LoVo (cell line): ENCODE measurements at regions not wholly inside any gene's neighbourhood (a gene's known extent, or its start where the extent isn't known, plus 50 kb on each side); places are given as distances from the start of the nearest gene placed in this dataset.

Source experiments
- DNase-seq: peaks from one replicate; pipeline ENCODE4 v3.0.0-alpha.2; 2016; ENCODE audit warnings: low spot score

- DNase-seq: no peak
Observed at GRCh38 chr5:68452286-68452685, 236.7 kb downstream of the PIK3R1 start.

DNA sequence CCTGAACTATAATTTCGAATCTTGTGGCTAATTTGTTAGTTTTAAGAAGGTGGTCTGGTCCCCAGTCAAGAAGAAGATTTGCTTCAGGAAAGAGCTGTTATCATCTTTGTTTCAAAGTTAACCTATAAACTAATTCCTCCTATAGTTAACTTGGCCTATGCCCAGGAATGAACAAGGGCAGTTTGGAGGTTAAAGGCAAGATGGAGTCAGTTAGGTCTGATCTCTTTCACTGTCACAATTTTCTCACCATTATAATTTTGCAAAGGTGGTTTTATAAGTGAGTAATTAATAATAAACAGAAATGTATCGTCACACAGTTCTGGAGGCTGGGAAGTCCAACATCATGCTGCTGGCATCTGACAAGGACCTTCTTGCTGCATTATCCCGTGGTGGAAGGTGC, 238.6 kb downstream of the PIK3R1 start:
- no peak for DNase-seq

DNA sequence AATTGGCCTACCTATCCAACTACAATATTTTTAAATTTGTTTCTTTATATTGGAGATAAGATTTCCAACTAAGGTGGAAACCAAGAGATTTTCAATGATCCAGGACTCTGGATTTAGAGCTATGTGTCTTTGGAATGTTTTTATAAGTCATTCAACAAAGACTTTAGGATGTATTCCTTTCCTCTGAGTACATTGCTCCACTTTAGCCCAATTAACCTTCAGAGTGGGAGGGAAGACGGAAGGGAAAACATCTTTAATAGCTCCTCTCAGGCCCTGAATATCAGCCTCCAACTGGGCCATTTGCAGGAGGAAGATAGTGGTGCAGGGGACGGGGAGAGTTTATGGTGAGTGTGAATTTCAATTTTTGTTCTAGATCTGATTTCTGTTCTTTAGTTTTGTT, 239.2 kb downstream of the PIK3R1 start:
- no peak for DNase-seq

GRCh38 chr5:68455216-68455615, 239.7 kb downstream of the PIK3R1 start:
- DNase-seq: no peak

DNA sequence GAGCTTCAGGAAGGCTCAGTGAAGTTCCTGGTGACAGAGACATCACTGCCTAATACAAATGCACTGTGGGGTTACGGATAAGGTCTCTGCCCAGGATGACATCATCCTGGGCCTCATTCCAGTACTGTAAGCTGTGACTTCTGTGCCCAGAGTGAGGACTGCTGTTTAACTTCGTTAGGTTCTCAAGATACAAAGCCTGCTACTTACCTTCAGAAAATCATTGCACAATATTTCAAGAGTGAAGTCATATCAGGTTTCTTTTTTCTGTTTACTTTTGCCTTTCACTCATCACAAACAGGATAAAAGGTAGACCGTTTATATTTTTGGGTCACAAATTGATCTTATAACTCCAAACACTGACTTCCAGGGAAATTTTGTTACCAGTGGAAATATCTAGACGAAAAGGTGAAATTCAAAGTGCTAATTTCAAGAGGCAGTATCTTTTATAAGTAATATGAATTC, 241.2 kb downstream of the PIK3R1 start:
- peak; percentile 60 for DNase-seq

- no peak for DNase-seq
Observed at GRCh38 chr5:68457285-68457684, 241.7 kb downstream of the PIK3R1 start.

DNA sequence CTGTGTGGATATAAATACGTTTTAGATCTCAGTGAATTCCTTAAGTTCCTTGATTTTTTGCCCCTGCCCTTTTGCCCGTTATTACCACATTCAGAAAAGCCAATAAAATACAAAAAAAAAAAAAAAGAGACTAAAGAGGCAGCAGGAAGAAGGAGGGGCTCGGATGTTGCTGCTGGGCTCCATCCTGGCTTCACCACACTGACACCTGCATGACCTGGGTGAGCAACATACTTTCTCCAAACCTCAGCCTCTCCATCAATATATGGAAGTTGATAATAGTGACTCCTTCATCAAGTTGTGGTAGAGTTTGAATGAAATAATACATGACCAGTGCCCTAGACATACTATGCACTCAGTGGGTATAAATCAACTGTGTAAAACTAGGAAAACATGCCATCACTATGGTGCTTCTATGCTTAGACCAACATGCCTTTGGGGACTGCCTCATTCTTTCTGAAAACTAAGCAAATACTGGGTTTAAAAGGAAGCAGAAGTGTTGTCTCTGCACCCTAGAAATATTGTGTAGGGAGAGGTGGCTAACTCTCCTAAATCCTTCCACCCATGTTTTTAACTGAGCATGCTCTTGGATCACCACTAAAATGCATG, 243.0 kb downstream of the PIK3R1 start:
- DNase-seq: no peak

DNA sequence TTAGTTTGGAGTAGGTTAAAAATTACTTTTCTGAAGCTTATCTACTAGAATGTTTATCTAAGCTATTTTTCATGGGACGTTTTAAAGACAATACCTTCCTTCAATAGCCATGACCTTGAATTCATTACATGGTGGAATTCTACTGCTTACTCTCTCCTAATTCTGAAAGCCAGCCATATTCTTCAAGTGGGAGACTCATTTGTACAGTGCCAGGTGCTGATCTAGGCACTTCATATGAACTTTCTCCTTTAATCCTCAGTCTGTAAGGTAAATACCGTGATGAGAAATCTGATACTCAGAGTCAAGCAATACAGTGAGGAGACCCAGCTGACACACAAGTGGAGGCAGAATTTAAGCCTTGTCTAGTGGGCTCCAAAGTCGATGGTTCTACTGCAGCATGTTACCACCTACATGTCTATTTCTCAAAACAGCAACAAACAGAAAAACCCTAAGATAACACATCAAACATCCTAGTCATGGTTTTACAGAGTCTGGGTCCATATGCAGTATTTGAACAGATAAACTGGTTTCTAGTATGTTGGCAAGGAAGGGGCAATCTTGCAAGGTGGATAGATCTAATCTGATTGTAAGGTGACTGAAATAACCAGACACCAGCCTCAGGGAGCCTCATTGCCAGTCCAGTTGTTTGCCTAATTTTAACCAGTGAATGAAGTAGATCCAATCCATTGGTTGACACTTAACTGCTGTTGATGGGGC, 243.7 kb downstream of the PIK3R1 start:
- no peak for DNase-seq

- no peak for DNase-seq
Observed at GRCh38 chr5:68459810-68460139, 244.2 kb downstream of the PIK3R1 start.

- peak; percentile 56 for DNase-seq
Observed at GRCh38 chr5:68460147-68460798, 244.7 kb downstream of the PIK3R1 start.

- DNase-seq: no peak
Observed at GRCh38 chr5:68463606-68464005, 248.1 kb downstream of the PIK3R1 start.

GRCh38 chr5:68464424-68464823, 248.9 kb downstream of the PIK3R1 start:
- DNase-seq: no peak

- no peak for DNase-seq
Observed at GRCh38 chr5:68465133-68465532, 249.6 kb downstream of the PIK3R1 start.

GRCh38 chr5:68465934-68466551, 250.5 kb downstream of the PIK3R1 start:
- no peak for DNase-seq

DNA sequence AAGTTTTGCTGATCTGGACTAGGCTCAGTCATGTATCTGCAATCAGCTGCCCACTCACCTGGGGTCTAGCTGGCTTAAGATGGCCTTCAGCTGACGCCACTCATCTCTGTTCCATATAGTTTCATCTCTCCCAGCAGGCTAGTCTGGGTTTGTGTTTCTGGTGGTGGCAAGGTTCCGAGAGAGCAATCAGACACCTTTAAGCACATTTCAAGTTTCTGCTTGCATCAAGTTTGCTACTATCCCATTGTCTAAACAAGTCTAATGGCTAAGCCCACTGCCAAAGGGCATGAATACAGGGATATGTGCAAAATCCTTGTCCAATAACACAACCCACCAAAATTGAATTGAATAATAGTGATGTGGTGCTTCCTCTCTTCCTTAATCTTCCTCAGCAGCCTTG, 251.7 kb downstream of the PIK3R1 start:
- DNase-seq: no peak

DNA sequence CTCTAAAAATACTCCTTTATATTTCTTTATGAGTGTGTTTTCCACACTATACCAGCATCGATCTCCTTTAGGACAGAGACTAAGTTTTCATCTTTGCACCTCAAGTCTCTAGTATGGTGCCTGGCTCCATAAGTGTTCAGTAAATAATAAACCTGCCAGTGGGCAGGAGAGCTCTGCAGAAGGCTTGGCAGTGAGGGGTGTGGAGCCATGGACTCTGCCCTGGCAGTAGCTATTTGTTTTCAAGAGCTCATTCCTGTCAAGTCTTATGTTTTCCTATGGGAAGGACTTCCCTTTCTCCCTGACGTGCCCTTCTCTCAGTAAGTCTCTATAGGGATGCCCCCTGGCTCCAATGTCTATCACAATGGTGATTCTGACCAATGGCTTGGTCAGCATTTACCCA, 252.2 kb downstream of the PIK3R1 start:
- DNase-seq: no peak

DNA sequence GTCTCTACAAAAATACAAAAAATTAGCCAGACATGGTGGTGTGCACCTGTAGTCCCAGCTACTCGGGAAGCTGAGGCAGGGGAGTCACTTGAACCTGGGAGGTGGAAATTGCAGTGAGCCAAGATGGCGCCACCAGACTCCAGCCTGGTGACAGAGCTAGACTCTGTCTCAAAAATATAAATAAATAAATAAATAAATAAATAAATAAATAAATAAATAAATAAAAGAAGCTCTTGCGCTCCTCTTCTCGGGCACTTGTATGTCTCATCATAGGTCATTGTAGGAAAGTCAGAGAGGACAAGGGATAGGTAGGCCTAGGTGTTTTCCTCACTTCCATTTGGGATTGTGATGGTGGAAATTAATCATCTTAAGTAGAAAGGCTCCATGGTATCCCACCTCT, 252.8 kb downstream of the PIK3R1 start:
- no peak for DNase-seq

DNA sequence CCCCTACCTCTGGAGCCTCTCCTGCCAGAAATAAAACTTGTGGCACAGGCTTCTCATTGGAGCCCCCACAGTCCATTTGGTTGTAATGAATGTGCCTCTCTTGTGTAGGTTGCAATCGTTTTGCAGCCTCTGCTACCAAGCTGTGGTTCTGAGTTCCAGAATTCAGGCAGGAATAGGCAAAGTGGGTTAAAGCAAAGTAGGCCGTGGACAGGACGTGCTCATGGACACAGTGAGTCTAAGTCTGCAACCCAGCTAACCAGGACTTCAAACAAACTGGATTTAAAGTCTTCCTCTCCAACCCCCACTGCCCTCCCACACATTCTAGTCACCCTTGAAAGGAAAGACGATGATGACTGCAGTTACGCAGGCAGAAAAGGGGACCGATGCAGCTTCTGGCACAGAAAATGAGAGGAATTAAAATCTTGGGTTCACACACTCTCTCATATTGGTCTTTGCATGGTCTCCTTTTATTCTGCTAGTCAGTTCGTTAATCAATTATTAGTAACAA, 260.0 kb downstream of the PIK3R1 start:
- no peak for DNase-seq

- DNase-seq: no peak
Observed at GRCh38 chr5:68476854-68477253, 261.3 kb downstream of the PIK3R1 start.

DNA sequence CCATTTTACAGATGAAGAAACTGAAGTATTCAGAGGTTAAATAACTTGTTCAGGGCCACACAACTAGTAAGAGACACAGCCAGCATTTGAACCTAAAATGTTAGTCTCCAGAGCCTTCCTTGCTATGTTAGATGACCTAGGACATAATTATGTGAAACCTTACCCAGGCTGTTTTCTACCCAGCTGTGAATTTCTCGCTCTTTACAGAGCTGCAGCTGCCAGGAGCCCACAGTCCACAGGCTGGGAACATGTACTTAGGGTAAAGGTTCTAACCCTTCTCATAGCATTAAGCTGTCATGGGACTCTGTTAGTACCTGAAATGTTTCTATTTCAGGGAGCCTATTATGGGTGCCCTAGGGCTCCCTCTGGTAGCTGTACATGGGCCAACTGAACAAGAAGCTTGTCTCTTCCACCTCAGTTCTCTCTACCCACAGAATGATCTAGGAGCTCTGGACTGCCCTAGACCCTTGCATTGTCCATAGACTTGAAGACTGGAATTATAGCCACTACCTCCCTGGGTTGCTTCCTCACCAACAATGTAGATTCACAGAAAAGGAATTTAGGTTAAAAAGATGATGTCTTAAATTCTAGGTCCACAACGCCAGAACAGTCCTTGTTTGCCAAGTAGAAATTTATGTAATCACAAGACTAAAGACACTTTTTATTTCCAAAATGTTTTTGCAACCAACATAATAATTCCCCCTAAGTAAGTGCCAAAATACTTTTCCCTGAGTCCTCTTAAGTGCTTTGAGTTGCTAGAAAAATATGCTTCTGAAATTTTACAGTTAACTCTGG, 262.9 kb downstream of the PIK3R1 start:
- no peak for DNase-seq

- no peak for DNase-seq
Observed at GRCh38 chr5:68479524-68479923, 264.0 kb downstream of the PIK3R1 start.

DNA sequence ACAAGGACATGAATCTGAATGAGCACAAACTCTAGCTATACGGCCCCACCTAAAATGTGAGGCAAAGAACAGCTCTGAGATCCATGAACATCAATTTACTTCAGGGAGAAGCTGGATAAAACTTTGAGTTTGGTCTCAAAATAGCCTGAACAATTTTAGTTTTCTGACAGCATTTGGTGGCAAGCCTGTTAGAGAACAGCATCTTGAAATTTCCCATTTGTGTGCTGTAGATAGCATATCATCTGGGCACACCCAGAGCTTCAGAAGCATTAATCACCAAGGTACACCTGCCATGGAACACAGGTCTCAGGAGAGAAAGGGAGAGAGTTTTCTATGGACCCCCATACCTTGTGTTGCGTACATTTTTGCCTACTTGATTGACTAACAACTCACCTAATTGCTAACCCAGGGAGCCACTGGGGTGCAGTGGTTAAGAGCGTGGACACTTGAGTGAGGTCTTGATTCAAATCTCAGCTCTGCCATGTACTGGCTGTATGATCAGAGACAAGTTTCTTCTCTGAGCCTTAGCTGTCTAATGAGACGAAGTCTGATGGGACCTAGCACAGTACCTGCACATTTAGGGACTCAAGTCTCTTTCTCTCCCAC, 264.9 kb downstream of the PIK3R1 start:
- no peak for DNase-seq
